Activated CD8-positive, alpha-beta T cell treated with anti-CD3 and anti-CD28 coated beads, Interleukin-2, amount 10 ng/mL, durations not matched to agents 7 days and 5 days (primary cell): ENCODE measurements at regions not wholly inside any gene's neighbourhood (a gene's known extent, or its start where the extent isn't known, plus 50 kb on each side); places are given as distances from the start of the nearest gene placed in this dataset.

ENCODE experiments used
- ATAC-seq: fragments of 150-1000 bp; cut with Tn5 transposase; one replicate; pipeline ENCODE4 v1.10.0; 2021; ENCODE audit warnings: moderate library complexity
- CTCF ChIA-PET: fragments of 350-600 bp; sonication (Branson Sonifier 250); formaldehyde crosslinking; loops from one replicate; lab custom pipeline; 2021; ENCODE audit warnings: antibody characterized with exemption; lab: Charles Lee
- POLR2A ChIA-PET: fragments of 350-600 bp; sonication (Branson Sonifier 250); formaldehyde crosslinking; loops from one replicate; lab custom pipeline; 2021; ENCODE audit warnings: antibody characterized with exemption; lab: Charles Lee
- DNase-seq: peaks from one replicate; pipeline ENCODE4 v3.0.0-alpha.2; 2020
- H3K27ac Mint-ChIP-seq: one replicate; pipeline ENCODE4 v1.8.0; 2021; ENCODE audit warnings: mild to moderate bottlenecking, mixed read lengths
- H3K27me3 Mint-ChIP-seq: one replicate; pipeline ENCODE4 v1.8.0; 2021; ENCODE audit warnings: low read depth, mixed read lengths
- H3K36me3 Mint-ChIP-seq: one replicate; pipeline ENCODE4 v1.8.0; 2021; ENCODE audit warnings: low read depth, mixed read lengths
- H3K4me1 Mint-ChIP-seq: one replicate; pipeline ENCODE4 v1.8.0; 2021; ENCODE audit warnings: low read depth, mixed read lengths
- H3K4me3 Mint-ChIP-seq: one replicate; pipeline ENCODE4 v1.8.0; 2021; ENCODE audit warnings: mild to moderate bottlenecking, mixed read lengths
- H3K9me3 Mint-ChIP-seq: one replicate; pipeline ENCODE4 v1.8.0; 2022; ENCODE audit warnings: mixed read lengths; ENCODE audit not compliant: insufficient read depth

GRCh38 chr6:156725712-156726111, 51.5 kb upstream of the ARID1B start:
- Mint-ChIP-seq H3K36me3 (no peaks in the 10 kb centered on the region), H3K4me3 (no peak overlapping the region), H3K27ac (no peak overlapping the region), H3K27me3 (peaks cover 7% of the 10 kb centered on the region), H3K4me1 (no peaks in the 10 kb centered on the region), H3K9me3 (no peaks in the 10 kb centered on the region)
- no peak for ATAC-seq
- DNase-seq, result no peak
- CTCF ChIA-PET, result no interaction called here
- POLR2A ChIA-PET, result no interaction called here

GRCh38 chr6:156720691-156721685, 56.2 kb upstream of the ARID1B start:
- ChIA-PET CTCF (interaction anchor here (1.0 to 1.1 kb wide), 2 partner anchors 35 to 55 kb away, joined by 3 read pairs; no protein-coding TSS in a partner anchor), POLR2A (interaction anchor here (1.2 kb wide), 1 partner anchor 58 kb away, joined by 4 read pairs; no protein-coding TSS in a partner anchor)
- no peak overlapping the region for H3K27ac Mint-ChIP-seq
- H3K27me3 Mint-ChIP-seq, result peaks cover 3% of the 10 kb centered on the region
- H3K4me1 Mint-ChIP-seq, result peaks cover 9% of the 10 kb centered on the region
- no peaks in the 10 kb centered on the region for H3K9me3 Mint-ChIP-seq
- H3K36me3 Mint-ChIP-seq, result no peaks in the 10 kb centered on the region
- no peak for ATAC-seq
- H3K4me3 Mint-ChIP-seq, result no peak overlapping the region
- no peak for DNase-seq

GRCh38 chr6:156719720-156720563, 57.2 kb upstream of the ARID1B start:
- Mint-ChIP-seq H3K27ac (no peak overlapping the region), H3K36me3 (no peaks in the 10 kb centered on the region), H3K4me1 (peaks cover 9% of the 10 kb centered on the region), H3K4me3 (peak overlapping the region; percentile 70), H3K9me3 (no peaks in the 10 kb centered on the region), H3K27me3 (peaks cover 6% of the 10 kb centered on the region)
- ATAC-seq (peak; percentile 94), DNase-seq (peak; percentile 61)
- ChIA-PET CTCF (no interaction called here), POLR2A (interaction anchor here (1.2 kb wide), 1 partner anchor 59 kb away, joined by 4 read pairs; no protein-coding TSS in a partner anchor)

GRCh38 chr6:156719395-156719719, 57.8 kb upstream of the ARID1B start:
- DNase-seq (no peak), ATAC-seq (no peak)
- CTCF ChIA-PET, result no interaction called here
- POLR2A ChIA-PET, result interaction anchor here (1.2 kb wide), 1 partner anchor 59 kb away, joined by 4 read pairs; no protein-coding TSS in a partner anchor
- H3K36me3 Mint-ChIP-seq, result no peaks in the 10 kb centered on the region
- H3K27me3 Mint-ChIP-seq, result peaks cover 10% of the 10 kb centered on the region
- peak overlapping the region; percentile 70 for H3K4me3 Mint-ChIP-seq
- H3K4me1 Mint-ChIP-seq, result peaks cover 9% of the 10 kb centered on the region
- no peak overlapping the region for H3K27ac Mint-ChIP-seq
- H3K9me3 Mint-ChIP-seq, result no peaks in the 10 kb centered on the region

GRCh38 chr6:156718647-156719394, 58.4 kb upstream of the ARID1B start:
- Mint-ChIP-seq H3K36me3 (no peaks in the 10 kb centered on the region), H3K27me3 (peaks cover 12% of the 10 kb centered on the region), H3K4me1 (peaks cover 9% of the 10 kb centered on the region), H3K9me3 (no peaks in the 10 kb centered on the region), H3K27ac (no peak overlapping the region), H3K4me3 (no peak overlapping the region)
- DNase-seq (no peak), ATAC-seq (no peak)
- POLR2A ChIA-PET, result no interaction called here
- CTCF ChIA-PET, result no interaction called here

- Mint-ChIP-seq H3K9me3 (no peaks in the 10 kb centered on the region), H3K4me3 (no peak overlapping the region), H3K27ac (no peak overlapping the region), H3K36me3 (no peaks in the 10 kb centered on the region), H3K27me3 (peaks cover 14% of the 10 kb centered on the region), H3K4me1 (peaks cover 9% of the 10 kb centered on the region)
- ATAC-seq (no peak), DNase-seq (no peak)
- ChIA-PET CTCF (no interaction called here), POLR2A (interaction anchor here (0.6 kb wide), 1 partner anchor 29 kb away, joined by 5 read pairs; no protein-coding TSS in a partner anchor)
Observed at GRCh38 chr6:156717542-156717941, 59.6 kb upstream of the ARID1B start.

- Mint-ChIP-seq H3K9me3 (no peaks in the 10 kb centered on the region), H3K27me3 (peaks cover 16% of the 10 kb centered on the region), H3K27ac (no peak overlapping the region), H3K4me3 (no peak overlapping the region), H3K36me3 (no peaks in the 10 kb centered on the region), H3K4me1 (peaks cover 9% of the 10 kb centered on the region)
- ChIA-PET CTCF (no interaction called here), POLR2A (no interaction called here)
- no peak for DNase-seq
- no peak for ATAC-seq
Observed at GRCh38 chr6:156715839-156716238, 61.3 kb upstream of the ARID1B start.

- H3K4me1 Mint-ChIP-seq, result no peaks in the 10 kb centered on the region
- H3K27me3 Mint-ChIP-seq, result peaks cover 20% of the 10 kb centered on the region
- DNase-seq (no peak), ATAC-seq (no peak)
- ChIA-PET POLR2A (interaction anchor here (0.6 kb wide), 1 partner anchor 1981 kb away, joined by 3 read pairs; no protein-coding TSS in a partner anchor), CTCF (interaction anchor here (1.4 kb wide), 1 partner anchor 30 kb away, joined by 3 read pairs; no protein-coding TSS in a partner anchor)
- H3K36me3 Mint-ChIP-seq, result no peaks in the 10 kb centered on the region
- no peaks in the 10 kb centered on the region for H3K9me3 Mint-ChIP-seq
- H3K4me3 Mint-ChIP-seq, result no peak overlapping the region
- H3K27ac Mint-ChIP-seq, result no peak overlapping the region
Observed at GRCh38 chr6:156713548-156713947, 63.6 kb upstream of the ARID1B start.

- H3K27ac Mint-ChIP-seq, result no peak overlapping the region
- POLR2A ChIA-PET, result no interaction called here
- H3K9me3 Mint-ChIP-seq, result no peaks in the 10 kb centered on the region
Observed at GRCh38 chr6:156710479-156710878, 66.7 kb upstream of the ARID1B start.

GRCh38 chr6:156707818-156708217, 69.4 kb upstream of the ARID1B start:
- no peak overlapping the region for H3K27ac Mint-ChIP-seq

More at GRCh38 chr6:156710479-156710878, 66.7 kb upstream of the ARID1B start:
- Mint-ChIP-seq H3K4me1 (no peaks in the 10 kb centered on the region), H3K36me3 (no peaks in the 10 kb centered on the region), H3K4me3 (no peak overlapping the region), H3K27me3 (peaks cover 22% of the 10 kb centered on the region)
- CTCF ChIA-PET, result no interaction called here
- DNase-seq (no peak), ATAC-seq (no peak)

GRCh38 chr6:156703719-156704118, 73.5 kb upstream of the ARID1B start:
- Mint-ChIP-seq H3K36me3 (no peaks in the 10 kb centered on the region), H3K4me1 (peaks cover 6% of the 10 kb centered on the region), H3K27me3 (peaks cover 17% of the 10 kb centered on the region), H3K9me3 (no peaks in the 10 kb centered on the region), H3K27ac (no peak overlapping the region), H3K4me3 (no peak overlapping the region)
- CTCF ChIA-PET, result no interaction called here
- no peak for ATAC-seq
- no peak for DNase-seq
- POLR2A ChIA-PET, result no interaction called here

More at GRCh38 chr6:156707818-156708217, 69.4 kb upstream of the ARID1B start:
- no peak for DNase-seq
- no peak for ATAC-seq
- H3K4me1 Mint-ChIP-seq, result no peaks in the 10 kb centered on the region
- no peaks in the 10 kb centered on the region for H3K36me3 Mint-ChIP-seq
- peaks cover 14% of the 10 kb centered on the region for H3K27me3 Mint-ChIP-seq
- no peaks in the 10 kb centered on the region for H3K9me3 Mint-ChIP-seq
- H3K4me3 Mint-ChIP-seq, result no peak overlapping the region
- POLR2A ChIA-PET, result no interaction called here
- CTCF ChIA-PET, result no interaction called here
